Upper lobe of right lung (tissue), 1 donor: ENCODE measurements at regions not wholly inside any gene's neighbourhood (a gene's known extent, or its start where the extent isn't known, plus 50 kb on each side); places are given as distances from the start of the nearest gene placed in this dataset.
A peak's percentile ranks its signal among the peaks of the same experiment; 100 is the strongest.

ENCODE experiments used
- ATAC-seq: fragments of 200-7000 bp; cut with Tn5 transposase; one replicate; pipeline ENCODE4 v1.9.1; 2020; ENCODE audit warnings: mild to moderate bottlenecking, moderate library complexity
- DNase-seq: peaks from one replicate; pipeline ENCODE4 v3.0.0-alpha.2; 2020
- H3K27ac ChIP-seq: fragments of 200-600 bp; one replicate; pipeline ENCODE4 v1.8.0; 2022
- H3K27me3 ChIP-seq: fragments of 200-600 bp; one replicate; pipeline ENCODE4 v1.8.0; 2022; ENCODE audit warnings: mild to moderate bottlenecking
- H3K36me3 ChIP-seq: fragments of 200-600 bp; one replicate; pipeline ENCODE4 v1.8.0; 2022
- H3K4me1 ChIP-seq: fragments of 200-600 bp; one replicate; pipeline ENCODE4 v1.8.0; 2022
- H3K4me3 ChIP-seq: fragments of 200-600 bp; one replicate; pipeline ENCODE4 v1.8.0; 2022; ENCODE audit warnings: mild to moderate bottlenecking
- H3K9me3 ChIP-seq: fragments of 200-600 bp; one replicate; pipeline ENCODE4 v1.8.0; 2022
- intact Hi-C: fragments of 100-400 bp; cut with DNase I; formaldehyde crosslinking; loops from one replicate; pipeline ENCODE4 v1.11.0; 2022
- TF ChIP-seq, protein P1 (sequence below): fragments of 200-600 bp; IDR thresholded peaks from one replicate; pipeline ENCODE4 v1.8.0; 2022; ENCODE audit warnings: antibody characterized with exemption
- donor health status: DM: no; HTN: yes; CAD: no; lungs with severe emphysema.

DNA sequence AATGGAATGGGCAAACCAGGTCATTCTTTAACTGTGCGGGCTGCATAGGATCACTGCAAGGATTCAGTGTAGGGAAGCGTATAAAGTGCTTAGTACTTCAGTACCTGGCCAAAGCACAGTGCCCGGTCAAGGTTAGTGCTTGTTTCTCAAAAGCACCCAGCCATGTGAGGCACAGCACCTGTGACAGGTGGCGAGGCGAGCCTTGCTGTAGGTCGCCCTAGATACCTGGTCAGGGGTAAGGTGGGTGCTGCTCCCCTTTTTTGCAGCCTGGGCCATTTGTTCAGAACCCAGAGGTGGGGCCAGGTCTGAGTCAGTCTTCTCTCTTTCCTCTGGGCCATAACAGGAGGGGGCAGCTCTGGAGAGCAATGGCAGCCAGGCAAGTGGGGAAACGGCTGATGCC lies 172.0 kb downstream of the IRF8 start:
- intact Hi-C loops = loop anchor here (5.0 kb wide), 1 partner anchor 446 kb away; no protein-coding TSS in a partner anchor
- H3K4me1 ChIP-seq = peaks cover 3% of the 10 kb centered on the region
- H3K27me3 ChIP-seq = peaks cover 11% of the 10 kb centered on the region
- H3K9me3 ChIP-seq = no peaks in the 10 kb centered on the region
- no peaks in the 10 kb centered on the region for H3K36me3 ChIP-seq
- ATAC-seq = no peak
- TF ChIP-seq, protein P1, sequence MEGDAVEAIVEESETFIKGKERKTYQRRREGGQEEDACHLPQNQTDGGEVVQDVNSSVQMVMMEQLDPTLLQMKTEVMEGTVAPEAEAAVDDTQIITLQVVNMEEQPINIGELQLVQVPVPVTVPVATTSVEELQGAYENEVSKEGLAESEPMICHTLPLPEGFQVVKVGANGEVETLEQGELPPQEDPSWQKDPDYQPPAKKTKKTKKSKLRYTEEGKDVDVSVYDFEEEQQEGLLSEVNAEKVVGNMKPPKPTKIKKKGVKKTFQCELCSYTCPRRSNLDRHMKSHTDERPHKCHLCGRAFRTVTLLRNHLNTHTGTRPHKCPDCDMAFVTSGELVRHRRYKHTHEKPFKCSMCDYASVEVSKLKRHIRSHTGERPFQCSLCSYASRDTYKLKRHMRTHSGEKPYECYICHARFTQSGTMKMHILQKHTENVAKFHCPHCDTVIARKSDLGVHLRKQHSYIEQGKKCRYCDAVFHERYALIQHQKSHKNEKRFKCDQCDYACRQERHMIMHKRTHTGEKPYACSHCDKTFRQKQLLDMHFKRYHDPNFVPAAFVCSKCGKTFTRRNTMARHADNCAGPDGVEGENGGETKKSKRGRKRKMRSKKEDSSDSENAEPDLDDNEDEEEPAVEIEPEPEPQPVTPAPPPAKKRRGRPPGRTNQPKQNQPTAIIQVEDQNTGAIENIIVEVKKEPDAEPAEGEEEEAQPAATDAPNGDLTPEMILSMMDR = no peak
- DNase-seq = no peak
- H3K4me3 ChIP-seq = no peak overlapping the region
- H3K27ac ChIP-seq = no peak overlapping the region

DNA sequence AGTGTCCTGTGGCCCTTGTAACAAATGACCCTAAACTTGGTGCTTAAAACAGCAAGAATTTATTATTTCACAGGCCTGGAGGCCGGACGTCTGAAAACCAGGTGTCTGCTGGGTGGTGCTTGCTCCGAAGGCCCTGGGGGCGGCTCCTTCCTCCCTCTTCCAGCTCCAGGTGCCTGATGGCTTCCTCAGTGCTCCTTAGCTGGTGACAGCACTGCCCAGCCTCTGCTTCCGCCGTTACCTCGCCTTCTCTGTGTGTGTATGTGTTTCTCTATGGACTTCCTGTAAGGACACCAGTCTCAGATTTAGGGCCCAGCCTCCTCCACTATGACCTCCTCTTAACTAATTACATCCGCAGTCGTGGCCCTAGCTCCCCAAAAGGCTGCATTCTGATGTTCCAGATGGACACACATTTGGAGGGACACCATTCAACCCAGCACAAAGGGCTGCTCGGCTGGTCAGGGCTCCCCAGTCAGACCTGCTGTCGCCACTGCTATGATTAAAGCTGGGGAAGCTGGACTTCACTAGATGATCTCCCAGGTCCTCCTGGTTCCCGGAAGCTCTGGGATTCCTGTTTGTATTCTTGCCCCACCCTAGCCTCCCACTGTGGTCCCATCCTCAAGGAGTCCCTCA lies 172.8 kb downstream of the IRF8 start:
- no peak for ATAC-seq
- Histone ChIP-seq H3K4me1 (peaks cover 3% of the 10 kb centered on the region), H3K9me3 (no peaks in the 10 kb centered on the region), H3K36me3 (no peaks in the 10 kb centered on the region), H3K27ac (no peak overlapping the region), H3K4me3 (no peak overlapping the region), H3K27me3 (peaks cover 11% of the 10 kb centered on the region)
- DNase-seq = no peak
- intact Hi-C loops = loop anchor here (5.0 kb wide), 1 partner anchor 446 kb away; no protein-coding TSS in a partner anchor
- TF ChIP-seq, protein P1 = no peak

DNA sequence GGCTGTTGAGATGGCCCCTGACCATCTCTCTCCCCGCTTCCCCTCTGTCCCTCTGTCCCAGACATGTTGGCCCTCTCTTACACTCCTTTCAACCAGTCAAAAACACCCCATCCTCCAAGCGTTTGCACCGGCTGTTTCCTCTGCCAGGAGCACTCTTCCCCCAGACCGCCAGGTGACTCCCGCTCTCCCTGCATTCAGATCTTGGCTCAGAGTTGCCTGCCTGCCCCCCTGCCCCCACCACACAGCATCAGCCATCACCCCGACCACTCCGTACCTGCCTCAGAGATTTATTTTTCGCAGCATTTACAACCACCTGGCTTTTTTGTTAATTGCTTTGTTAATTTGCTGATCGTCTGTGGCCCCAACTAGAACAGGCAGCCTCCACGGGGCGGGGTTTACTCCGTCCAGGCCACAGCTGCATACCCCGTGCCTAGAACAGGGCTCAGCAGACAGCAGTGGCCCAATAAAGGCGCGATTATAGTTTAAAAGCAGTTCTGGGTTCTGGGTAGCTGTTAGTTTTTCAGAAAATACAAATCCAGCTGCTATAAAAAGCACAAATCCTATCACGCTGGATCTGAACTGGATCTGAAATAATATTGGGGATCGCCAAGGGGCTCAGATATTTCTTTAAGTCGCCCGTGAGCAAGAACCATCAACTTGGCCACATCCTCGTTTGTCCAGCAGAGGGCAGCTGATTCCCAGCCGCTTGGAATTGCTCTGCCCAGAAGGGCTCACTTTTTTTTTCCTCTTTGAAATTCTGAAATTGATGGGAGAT lies 173.6 kb downstream of the IRF8 start:
- intact Hi-C loops = loop anchor here (5.0 kb wide), 1 partner anchor 445 kb away; no protein-coding TSS in a partner anchor
- TF ChIP-seq, protein P1 = peak; percentile 84
- H3K9me3 ChIP-seq = no peaks in the 10 kb centered on the region
- H3K4me3 ChIP-seq = no peak overlapping the region
- H3K4me1 ChIP-seq = peaks cover 3% of the 10 kb centered on the region
- DNase-seq (no peak), ATAC-seq (peak; percentile 42)
- H3K27me3 ChIP-seq = peaks cover 11% of the 10 kb centered on the region
- no peak overlapping the region for H3K27ac ChIP-seq
- no peaks in the 10 kb centered on the region for H3K36me3 ChIP-seq

DNA sequence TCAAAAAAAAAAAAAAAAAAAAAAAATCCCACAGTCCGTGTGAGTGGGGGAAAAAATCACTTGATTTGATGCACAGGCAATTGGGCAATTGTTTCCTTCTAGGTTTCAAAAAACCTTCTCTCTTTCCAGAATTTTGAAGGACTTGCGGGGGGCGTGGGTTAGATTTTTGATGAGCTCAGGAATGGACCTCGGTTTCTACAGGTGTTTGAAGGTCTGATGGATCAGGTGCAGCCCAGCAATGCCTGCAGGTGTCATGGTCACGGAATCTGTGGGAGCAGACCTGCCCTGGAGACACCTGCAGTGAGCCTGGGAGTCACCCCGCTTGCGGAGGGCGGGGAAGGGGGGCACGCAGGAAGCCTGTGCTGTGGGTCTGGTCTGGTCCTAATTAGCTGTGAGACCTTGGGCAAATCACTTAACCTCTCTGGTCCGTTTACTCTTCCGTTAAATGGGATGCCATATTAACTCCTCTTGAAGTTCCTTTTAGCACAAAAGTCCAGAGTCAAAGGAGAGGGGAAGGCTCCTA lies 174.2 kb downstream of the IRF8 start:
- Histone ChIP-seq H3K4me3 (no peak overlapping the region), H3K27me3 (peaks cover 11% of the 10 kb centered on the region), H3K4me1 (peaks cover 3% of the 10 kb centered on the region), H3K9me3 (no peaks in the 10 kb centered on the region), H3K27ac (no peak overlapping the region), H3K36me3 (no peaks in the 10 kb centered on the region)
- TF ChIP-seq, protein P1 = no peak
- ATAC-seq (no peak), DNase-seq (peak; percentile 55)
- intact Hi-C loops = loop anchor here (5.0 kb wide), 1 partner anchor 444 kb away; no protein-coding TSS in a partner anchor

DNA sequence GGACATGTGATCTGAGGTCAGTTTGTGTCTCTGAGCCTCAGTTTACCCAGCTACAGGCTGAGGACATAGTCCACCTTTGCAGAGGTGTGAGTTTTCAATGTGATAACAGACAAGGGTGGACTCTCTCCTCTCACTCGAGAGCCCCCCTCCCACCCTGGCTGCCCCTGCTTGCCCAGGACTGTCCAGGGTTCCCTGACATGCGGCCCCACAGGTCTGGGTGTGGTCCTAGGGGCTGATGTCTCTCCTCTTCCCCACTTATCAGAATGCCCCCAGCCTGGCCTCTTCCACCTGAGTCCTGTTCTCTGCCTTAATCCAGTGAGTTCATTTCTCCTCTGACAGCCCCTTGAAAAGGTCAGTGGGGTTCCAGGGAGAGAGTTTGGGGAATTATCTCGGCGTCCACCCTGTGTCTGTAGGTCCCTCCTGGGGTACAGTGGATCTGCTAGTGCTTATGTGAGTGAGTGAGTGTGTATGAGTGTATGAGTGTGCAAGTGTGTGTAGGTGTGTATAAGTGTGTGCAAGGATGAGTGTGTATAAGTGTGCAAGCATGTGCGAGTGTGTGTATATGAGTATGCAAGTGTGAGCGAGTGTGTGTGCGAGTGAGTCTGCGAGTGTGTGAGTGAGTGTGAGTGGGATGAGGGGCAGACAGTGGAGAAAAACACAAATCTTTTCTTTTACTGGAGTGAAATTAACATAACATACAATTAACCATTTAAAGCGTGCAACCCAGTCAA lies 175.0 kb downstream of the IRF8 start:
- Histone ChIP-seq H3K9me3 (no peaks in the 10 kb centered on the region), H3K27ac (no peak overlapping the region), H3K4me3 (no peak overlapping the region), H3K27me3 (peaks cover 11% of the 10 kb centered on the region), H3K4me1 (peaks cover 3% of the 10 kb centered on the region), H3K36me3 (no peaks in the 10 kb centered on the region)
- intact Hi-C loops = loop anchor here (5.0 kb wide), 1 partner anchor 443 kb away; no protein-coding TSS in a partner anchor
- no peak for ATAC-seq
- DNase-seq = peak; percentile 56
- TF ChIP-seq, protein P1 = no peak
